Kasumi-1 (cell line): ENCODE measurements at regions not wholly inside any gene's neighbourhood (a gene's known extent, or its start where the extent isn't known, plus 50 kb on each side); places are given as distances from the start of the nearest gene placed in this dataset.
A peak's percentile ranks its signal among the peaks of the same experiment; 100 is the strongest.

Source experiments
- DNase-seq, 2 experiments: peaks; one replicate each; lab custom pipeline; 2025; lab: John Stamatoyannopoulos, UW

GRCh38 chr2:198702796-198703195 is 754.9 kb downstream of the SATB2 start:
- no peak for DNase-seq

- DNase-seq = no peak
Observed at GRCh38 chr2:198701481-198701880, 756.3 kb downstream of the SATB2 start.

GRCh38 chr2:198700319-198700718 is 757.4 kb downstream of the SATB2 start:
- DNase-seq = no peak

- no peak for DNase-seq
Observed at GRCh38 chr2:198698230-198698629, 759.5 kb downstream of the SATB2 start.

GRCh38 chr2:198697794-198698193 is 759.9 kb downstream of the SATB2 start:
- DNase-seq = no peak

- DNase-seq = no peak
Observed at GRCh38 chr2:198697218-198697617, 760.5 kb downstream of the SATB2 start.

- no peak for DNase-seq
Observed at GRCh38 chr2:198695879-198696278, 761.9 kb downstream of the SATB2 start.

GRCh38 chr2:198692907-198693510 is 764.7 kb downstream of the SATB2 start:
- DNase-seq = no peak

- no peak for DNase-seq
Observed at GRCh38 chr2:198691236-198691635, 766.5 kb downstream of the SATB2 start.

- DNase-seq = no peak
Observed at GRCh38 chr2:198664321-198664720, 793.4 kb downstream of the SATB2 start.

- no peak for DNase-seq
Observed at GRCh38 chr2:198662905-198663304, 794.8 kb downstream of the SATB2 start.

- DNase-seq = no peak
Observed at GRCh38 chr2:198660501-198660900, 797.2 kb downstream of the SATB2 start.

GRCh38 chr2:198659096-198659870 is 798.5 kb downstream of the SATB2 start:
- DNase-seq = no peak

GRCh38 chr2:198657512-198658121 is 800.1 kb downstream of the SATB2 start:
- peak; percentile 59 to 74 for DNase-seq

- DNase-seq = no peak
Observed at GRCh38 chr2:198656869-198657268, 800.9 kb downstream of the SATB2 start.

- DNase-seq = no peak
Observed at GRCh38 chr2:198654646-198655045, 803.1 kb downstream of the SATB2 start.

GRCh38 chr2:198653311-198653710 is 804.4 kb downstream of the SATB2 start:
- DNase-seq = no peak

GRCh38 chr2:198652461-198652860 is 805.3 kb downstream of the SATB2 start:
- DNase-seq = no peak

- DNase-seq = no peak
Observed at GRCh38 chr2:198645816-198646215, 811.9 kb downstream of the SATB2 start.

- DNase-seq = no peak
Observed at GRCh38 chr2:198641161-198641560, 816.6 kb downstream of the SATB2 start.

GRCh38 chr2:198640463-198640862 is 817.3 kb downstream of the SATB2 start:
- no peak for DNase-seq

- no peak for DNase-seq
Observed at GRCh38 chr2:198639580-198639979, 818.2 kb downstream of the SATB2 start.

- DNase-seq = no peak
Observed at GRCh38 chr2:198638577-198638976, 819.2 kb downstream of the SATB2 start.
